GM12878 (cell line): ENCODE measurements at regions not wholly inside any gene's neighbourhood (a gene's known extent, or its start where the extent isn't known, plus 50 kb on each side); places are given as distances from the start of the nearest gene placed in this dataset.

Experiments
- ATAC-seq: fragments of 200-7000 bp; cut with Tn5 transposase; 3 replicates; pipeline ENCODE4 v1.9.1; 2020; ENCODE audit warnings: mild to moderate bottlenecking, moderate library complexity
- BruUV-seq: library from RNA; stranded (reverse); fragments of 400-500 nt; replicated peaks from 2 replicates; lab custom pipeline; 2021; lab: Mats Ljungman, UMichigan
- CTCF ChIA-PET: fragments of 300-600 bp; sonication (Branson Sonifier 250); formaldehyde crosslinking; extraction: SDS; loops from one replicate; lab custom pipeline; 2021; ENCODE audit warnings: inconsistent platforms; lab: Yijun Ruan, JAX
- POLR2A ChIA-PET: fragments of 350-600 bp; formaldehyde crosslinking; extraction: SDS; loops from one replicate; lab custom pipeline; 2021; ENCODE audit warnings: inconsistent platforms; lab: Charles Lee
- RAD21 ChIA-PET: fragments of 300-600 bp; sonication (Branson Sonifier 250); formaldehyde crosslinking; loops from one replicate; lab custom pipeline; 2023; ENCODE audit warnings: antibody characterized with exemption; ENCODE audit not compliant: unreplicated experiment; lab: Charles Lee
- SMC1A ChIA-PET: fragments of 300-600 bp; sonication (Branson Sonifier 250); formaldehyde crosslinking; loops from one replicate; lab custom pipeline; 2023; ENCODE audit not compliant: unreplicated experiment, uncharacterized antibody; lab: Charles Lee
- DNase-seq: peaks from one replicate; pipeline ENCODE4 v3.0.0-alpha.2; 2011; ENCODE audit warnings: low read depth, low spot score
- FAIRE-seq: peaks from 3 replicates; lab custom pipeline; 2011; peaks lifted over from hg19 to GRCh38; lab: Jason Lieb, UNC
- H2AFZ ChIP-seq: 2 replicates; pipeline ENCODE4 v1.6.0; 2011; ENCODE audit warnings: low read depth, low read length, control low read depth; ENCODE audit not compliant: control insufficient read depth
- H3K27ac ChIP-seq: 2 replicates; pipeline ENCODE4 v1.5.1; 2011; ENCODE audit warnings: control low read depth; ENCODE audit not compliant: control insufficient read depth, insufficient read depth
- H3K27me3 ChIP-seq, 2 experiments: replicated peaks in 1 of 2; 2 replicates each; pipeline versions ENCODE4 v1.6.0 to v1.6.1; 2011; ENCODE audit warnings: low read length in 1 of 2; ENCODE audit not compliant: control insufficient read depth in 2 of 2, insufficient read depth in 2 of 2
- H3K36me3 ChIP-seq, 2 experiments: 2 replicates each; pipeline ENCODE4 v1.5.1; 2011; ENCODE audit warnings: low read length in 1 of 2; ENCODE audit not compliant: control insufficient read depth in 2 of 2, insufficient read depth in 2 of 2
- H3K4me1 ChIP-seq: 2 replicates; pipeline ENCODE4 v1.6.1; 2011; ENCODE audit warnings: mild to moderate bottlenecking, low read length, moderate library complexity, mixed read lengths; ENCODE audit not compliant: control insufficient read depth, insufficient read depth
- H3K4me2 ChIP-seq: 2 replicates; pipeline ENCODE4 v1.6.0; 2011; ENCODE audit warnings: control low read depth; ENCODE audit not compliant: control insufficient read depth, insufficient read depth
- H3K4me3 ChIP-seq: fragments of 200-600 bp; sonication (generic); 2 replicates; pipeline ENCODE4 v1.5.1; 2016
- H3K79me2 ChIP-seq: 2 replicates; pipeline ENCODE4 v1.6.0; 2011; ENCODE audit warnings: low read length; ENCODE audit not compliant: control insufficient read depth, insufficient read depth
- H3K9ac ChIP-seq: 2 replicates; pipeline ENCODE4 v1.8.0; 2011; ENCODE audit warnings: low read length, control low read depth, mixed read lengths; ENCODE audit not compliant: control insufficient read depth, insufficient read depth
- H3K9me3 ChIP-seq: replicated peaks from 3 replicates; pipeline ENCODE4 v1.5.1; 2011; ENCODE audit warnings: mild to moderate bottlenecking, low read length; ENCODE audit not compliant: control insufficient read depth, insufficient read depth
- H4K20me1 ChIP-seq: 2 replicates; pipeline ENCODE4 v1.6.0; 2011; ENCODE audit not compliant: control insufficient read depth, insufficient read depth
- ATF7 ChIP-seq: fragments of 450-650 bp; IDR thresholded peaks from 2 replicates; pipeline ENCODE4 v1.6.1; 2016; ENCODE audit warnings: low read depth, mild to moderate bottlenecking
- CBFB ChIP-seq: IDR thresholded peaks from 2 replicates; pipeline ENCODE4 v1.6.1; 2016; ENCODE audit warnings: antibody characterized with exemption, low read depth
- CHD1 ChIP-seq: IDR thresholded peaks from 2 replicates; pipeline ENCODE4 v1.6.1; 2012; ENCODE audit warnings: low read depth, low read length, improper control_type of control experiment
- FOS ChIP-seq: IDR thresholded peaks from 3 replicates; pipeline ENCODE4 v1.6.1; 2011; ENCODE audit warnings: borderline replicate concordance; ENCODE audit not compliant: insufficient read length; ENCODE audit errors: extremely low read depth
- FOXM1 ChIP-seq: IDR thresholded peaks from 2 replicates; pipeline ENCODE4 v1.6.1; 2012; ENCODE audit warnings: low read depth, mild to moderate bottlenecking, inconsistent platforms, low read length, moderate library complexity
- MEF2B ChIP-seq: fragments of 450-650 bp; IDR thresholded peaks from 2 replicates; pipeline ENCODE4 v1.6.1; 2018; ENCODE audit warnings: mild to moderate bottlenecking, moderate library complexity; ENCODE audit not compliant: partially characterized antibody, poor library complexity, severe bottlenecking
- MTA2 ChIP-seq: fragments of 450-650 bp; IDR thresholded peaks from 2 replicates; pipeline ENCODE4 v1.6.1; 2016; ENCODE audit warnings: low read depth, mild to moderate bottlenecking, moderate library complexity
- NR2F1 ChIP-seq: fragments of 450-650 bp; conservative IDR thresholded peaks from 2 replicates; pipeline ENCODE4 v1.6.1; 2017; ENCODE audit warnings: mild to moderate bottlenecking
- SP1 ChIP-seq: IDR thresholded peaks from one replicate; pipeline ENCODE4 v1.6.1; 2011; ENCODE audit warnings: low read depth, low read length
- SRF ChIP-seq, 2 experiments: IDR thresholded peaks; 2 replicates each; pipeline ENCODE4 v1.6.1; 2011; ENCODE audit warnings: low read depth in 2 of 2, low read length in 2 of 2, mild to moderate bottlenecking in 1 of 2, moderate library complexity in 1 of 2
- YY1 ChIP-seq: IDR thresholded peaks from 2 replicates; pipeline ENCODE4 v1.6.1; 2011; ENCODE audit warnings: low read depth, mild to moderate bottlenecking, low read length
- ZNF24 ChIP-seq: fragments of 450-650 bp; IDR thresholded peaks from 2 replicates; pipeline ENCODE4 v1.6.1; 2017; ENCODE audit warnings: antibody characterized with exemption, mild to moderate bottlenecking
- ZNF592 ChIP-seq: fragments of 450-650 bp; IDR thresholded peaks from 2 replicates; pipeline ENCODE4 v1.6.1; 2017; ENCODE audit warnings: mild to moderate bottlenecking, moderate library complexity
- WGBS: methylation state at CpG from one replicate; pipeline ENCODE4 v1.1.6; 2016; ENCODE audit warnings: low lambda C conversion rate; ENCODE audit not compliant: insufficient replicate concordance, insufficient coverage; ENCODE audit errors: missing lambda C conversion rate; 5-methylcytosine and 5-hydroxymethylcytosine counted together
- in situ Hi-C: fragments of 300-500 bp; cut with MboI; formaldehyde crosslinking; loops from 9 replicates; pipeline ENCODE4 v1.14.3; 2018; ENCODE audit warnings: mixed read lengths
- intact Hi-C: fragments of 100-400 bp; cut with micrococcal nuclease; formaldehyde crosslinking; loops from one replicate; pipeline ENCODE4 v1.14.2; 2022; ENCODE audit not compliant: unreplicated experiment
- TF ChIP-seq, protein P1 (sequence below): IDR thresholded peaks from 2 replicates; pipeline ENCODE4 v1.6.1; 2012; ENCODE audit warnings: low read length, inconsistent platforms

GRCh38 chr14:98665007-98665406 lies 607.0 kb downstream of the BCL11B start:
- CTCF ChIA-PET = no interaction called here
- WGBS = 13% methylated on average over 4 of the region's 4 CpGs

GRCh38 chr14:98666545-98666944 lies 605.5 kb downstream of the BCL11B start:
- BruUV-seq = no TSS peak
- ChIA-PET SMC1A (no interaction called here), RAD21 (no interaction called here)
- TF ChIP-seq FOXM1 (no peak), SP1 (no peak), ZNF24 (no peak), YY1 (no peak), SRF (IDR thresholded peaks at IDR 0.05; ENCODE audit: low read depth in 2 of 2, low read length in 2 of 2) (no peak), FOS (no peak), NR2F1 (no peak), CBFB (no peak), ATF7 (no peak), CHD1 (no peak), ZNF592 (no peak), MTA2 (no peak)
- TF ChIP-seq, protein P1, sequence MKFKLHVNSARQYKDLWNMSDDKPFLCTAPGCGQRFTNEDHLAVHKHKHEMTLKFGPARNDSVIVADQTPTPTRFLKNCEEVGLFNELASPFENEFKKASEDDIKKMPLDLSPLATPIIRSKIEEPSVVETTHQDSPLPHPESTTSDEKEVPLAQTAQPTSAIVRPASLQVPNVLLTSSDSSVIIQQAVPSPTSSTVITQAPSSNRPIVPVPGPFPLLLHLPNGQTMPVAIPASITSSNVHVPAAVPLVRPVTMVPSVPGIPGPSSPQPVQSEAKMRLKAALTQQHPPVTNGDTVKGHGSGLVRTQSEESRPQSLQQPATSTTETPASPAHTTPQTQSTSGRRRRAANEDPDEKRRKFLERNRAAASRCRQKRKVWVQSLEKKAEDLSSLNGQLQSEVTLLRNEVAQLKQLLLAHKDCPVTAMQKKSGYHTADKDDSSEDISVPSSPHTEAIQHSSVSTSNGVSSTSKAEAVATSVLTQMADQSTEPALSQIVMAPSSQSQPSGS = no peak

More at GRCh38 chr14:98665007-98665406, 607.0 kb downstream of the BCL11B start:
- TF ChIP-seq NR2F1 (no peak), MEF2B (no peak)
- BruUV-seq = no TSS peak
- Histone ChIP-seq H3K27ac (no peak overlapping the region), H3K9me3 (no peaks in the 10 kb centered on the region), H3K9ac (no peak overlapping the region), H3K4me3 (no peak overlapping the region), H3K36me3 (no peaks in the 10 kb centered on the region), H3K4me1 (no peaks in the 10 kb centered on the region), H3K27me3 (no peaks in the 10 kb centered on the region), H3K4me2 (no peak overlapping the region), H4K20me1 (no peaks in the 10 kb centered on the region), H3K79me2 (no peaks in the 10 kb centered on the region), H2AFZ (no peak overlapping the region)
- POLR2A ChIA-PET = no interaction called here
- no peak for ATAC-seq
- no peak for FAIRE-seq
- RAD21 ChIA-PET = no interaction called here
- in situ Hi-C loops = no loop called here
- intact Hi-C loops = no loop called here
- SMC1A ChIA-PET = interaction anchor here (0.6 kb wide), 1 partner anchor 63 kb away, joined by 3 read pairs; no protein-coding TSS in a partner anchor
- no peak for DNase-seq

More at GRCh38 chr14:98666545-98666944, 605.5 kb downstream of the BCL11B start:
- no peak overlapping the region for H3K4me3 ChIP-seq
- ChIA-PET POLR2A (no interaction called here), CTCF (interaction anchor here (1.4 kb wide), 1 partner anchor 8 kb away, joined by 3 read pairs; no protein-coding TSS in a partner anchor)
- in situ Hi-C loops = no loop called here
- no peak for DNase-seq
- 10% methylated on average over 5 of the region's 5 CpGs for WGBS
- H3K36me3 ChIP-seq = no peaks in the 10 kb centered on the region
- FAIRE-seq = no peak
- no peaks in the 10 kb centered on the region for H4K20me1 ChIP-seq
- no peak overlapping the region for H3K9ac ChIP-seq
- no peak for ATAC-seq
- no peaks in the 10 kb centered on the region for H3K4me1 ChIP-seq
- H3K27ac ChIP-seq = no peak overlapping the region
- intact Hi-C loops = no loop called here
- no peaks in the 10 kb centered on the region for H3K79me2 ChIP-seq
- H2AFZ ChIP-seq = no peak overlapping the region
- no peaks in the 10 kb centered on the region for H3K9me3 ChIP-seq
- H3K27me3 ChIP-seq = no peaks in the 10 kb centered on the region
- H3K4me2 ChIP-seq = no peak overlapping the region
